22Rv1 (cell line): ENCODE measurements at regions not wholly inside any gene's neighbourhood (a gene's known extent, or its start where the extent isn't known, plus 50 kb on each side); places are given as distances from the start of the nearest gene placed in this dataset.

Experiments used
- H3K27ac ChIP-seq: fragments of 450-650 bp; 2 replicates; pipeline ENCODE4 v1.5.1; 2017
- ZFX ChIP-seq: fragments of 450-650 bp; IDR thresholded peaks from 2 replicates; pipeline ENCODE4 v1.6.1; 2017; ENCODE audit warnings: antibody characterized with exemption, borderline replicate concordance
- TF ChIP-seq, protein P1 (sequence below): fragments of 450-650 bp; IDR thresholded peaks from 2 replicates; pipeline ENCODE4 v1.5.1; 2017; ENCODE audit warnings: mild to moderate bottlenecking

- no peak overlapping the region for H3K27ac ChIP-seq
- TF ChIP-seq, protein P1, sequence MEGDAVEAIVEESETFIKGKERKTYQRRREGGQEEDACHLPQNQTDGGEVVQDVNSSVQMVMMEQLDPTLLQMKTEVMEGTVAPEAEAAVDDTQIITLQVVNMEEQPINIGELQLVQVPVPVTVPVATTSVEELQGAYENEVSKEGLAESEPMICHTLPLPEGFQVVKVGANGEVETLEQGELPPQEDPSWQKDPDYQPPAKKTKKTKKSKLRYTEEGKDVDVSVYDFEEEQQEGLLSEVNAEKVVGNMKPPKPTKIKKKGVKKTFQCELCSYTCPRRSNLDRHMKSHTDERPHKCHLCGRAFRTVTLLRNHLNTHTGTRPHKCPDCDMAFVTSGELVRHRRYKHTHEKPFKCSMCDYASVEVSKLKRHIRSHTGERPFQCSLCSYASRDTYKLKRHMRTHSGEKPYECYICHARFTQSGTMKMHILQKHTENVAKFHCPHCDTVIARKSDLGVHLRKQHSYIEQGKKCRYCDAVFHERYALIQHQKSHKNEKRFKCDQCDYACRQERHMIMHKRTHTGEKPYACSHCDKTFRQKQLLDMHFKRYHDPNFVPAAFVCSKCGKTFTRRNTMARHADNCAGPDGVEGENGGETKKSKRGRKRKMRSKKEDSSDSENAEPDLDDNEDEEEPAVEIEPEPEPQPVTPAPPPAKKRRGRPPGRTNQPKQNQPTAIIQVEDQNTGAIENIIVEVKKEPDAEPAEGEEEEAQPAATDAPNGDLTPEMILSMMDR: no peak
- no peak for TF ChIP-seq ZFX
Observed at GRCh38 chr11:36994208-36994607, 396.2 kb upstream of the RAG2 start.

GRCh38 chr11:36988556-36988955 is 390.5 kb upstream of the RAG2 start:
- TF ChIP-seq, protein P1: no peak
- no peak for TF ChIP-seq ZFX
- no peak overlapping the region for H3K27ac ChIP-seq

DNA sequence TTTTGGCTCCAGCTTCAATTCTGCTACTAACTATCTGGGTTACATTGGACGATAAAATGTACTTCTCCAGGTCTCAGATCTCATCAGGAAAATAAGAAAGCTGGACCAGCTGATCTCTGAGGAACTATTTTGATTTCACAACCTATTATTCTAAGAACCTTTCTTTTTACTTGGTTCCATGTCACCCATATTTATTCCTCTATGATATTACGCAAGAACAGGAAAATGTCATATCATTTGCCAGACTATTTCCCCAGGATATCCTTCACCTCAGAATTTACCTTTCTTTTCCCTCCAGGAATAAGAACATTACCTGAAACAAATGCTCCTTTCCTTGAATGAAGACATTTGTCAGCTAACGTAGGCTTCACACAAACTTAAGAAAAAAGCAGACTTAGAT is 387.5 kb upstream of the RAG2 start:
- TF ChIP-seq, protein P1: no peak
- TF ChIP-seq ZFX: no peak
- H3K27ac ChIP-seq: no peak overlapping the region

- no peak overlapping the region for H3K27ac ChIP-seq
- TF ChIP-seq ZFX: no peak
- TF ChIP-seq, protein P1: no peak
Observed at GRCh38 chr11:36976741-36977140, 378.7 kb upstream of the RAG2 start.

- H3K27ac ChIP-seq: no peak overlapping the region
- TF ChIP-seq, protein P1: no peak
- TF ChIP-seq ZFX: no peak
Observed at GRCh38 chr11:36974771-36975170, 376.7 kb upstream of the RAG2 start.

- H3K27ac ChIP-seq: no peak overlapping the region
- no peak for TF ChIP-seq ZFX
- TF ChIP-seq, protein P1: no peak
Observed at GRCh38 chr11:36953976-36954375, 355.9 kb upstream of the RAG2 start.

DNA sequence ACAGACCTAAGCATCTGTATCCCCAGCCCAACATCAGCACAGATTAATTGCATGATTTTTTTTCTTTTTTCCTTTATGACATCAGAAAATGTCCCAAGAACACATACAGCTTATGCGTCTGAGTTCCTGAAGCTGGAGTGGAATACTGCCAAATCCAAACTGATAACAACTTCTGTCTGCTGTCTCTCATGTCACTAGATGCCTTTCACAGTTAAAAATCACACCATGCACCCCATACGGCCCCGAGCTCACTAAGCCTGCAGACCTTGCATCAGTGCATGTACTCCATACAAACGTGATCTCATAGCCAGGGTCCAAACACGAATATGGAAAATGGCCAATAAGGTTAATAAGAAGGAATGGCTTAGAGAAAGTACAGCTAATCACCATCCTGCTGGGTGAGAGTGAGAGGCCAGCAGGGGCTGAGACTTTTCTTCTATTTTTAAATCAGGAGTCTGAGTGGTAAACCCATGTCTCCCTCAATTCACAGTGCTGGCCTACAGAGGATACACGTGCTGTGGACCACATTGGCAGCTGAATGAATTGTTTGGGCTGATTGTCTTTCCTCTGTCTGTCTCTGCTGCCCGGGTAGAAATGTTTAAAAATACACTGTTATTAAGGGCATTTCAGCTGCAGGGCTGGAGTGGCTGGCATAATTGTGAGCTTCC is 350.6 kb upstream of the RAG2 start:
- H3K27ac ChIP-seq: no peak overlapping the region
- no peak for TF ChIP-seq ZFX
- TF ChIP-seq, protein P1: no peak
